GM21447 (cell line): ENCODE measurements at regions not wholly inside any gene's neighbourhood (a gene's known extent, or its start where the extent isn't known, plus 50 kb on each side); places are given as distances from the start of the nearest gene placed in this dataset.
"Not testable (repeated sequence)": the region's sequence is repeated elsewhere in the genome, so short reads cannot be mapped to it uniquely, and the experiment has no call there.

ENCODE experiments used
- ATAC-seq: cut with Tn5 transposase; IDR thresholded peaks from one replicate; pipeline ENCODE4 v1.9.1; 2021; ENCODE audit not compliant: unreplicated experiment

DNA sequence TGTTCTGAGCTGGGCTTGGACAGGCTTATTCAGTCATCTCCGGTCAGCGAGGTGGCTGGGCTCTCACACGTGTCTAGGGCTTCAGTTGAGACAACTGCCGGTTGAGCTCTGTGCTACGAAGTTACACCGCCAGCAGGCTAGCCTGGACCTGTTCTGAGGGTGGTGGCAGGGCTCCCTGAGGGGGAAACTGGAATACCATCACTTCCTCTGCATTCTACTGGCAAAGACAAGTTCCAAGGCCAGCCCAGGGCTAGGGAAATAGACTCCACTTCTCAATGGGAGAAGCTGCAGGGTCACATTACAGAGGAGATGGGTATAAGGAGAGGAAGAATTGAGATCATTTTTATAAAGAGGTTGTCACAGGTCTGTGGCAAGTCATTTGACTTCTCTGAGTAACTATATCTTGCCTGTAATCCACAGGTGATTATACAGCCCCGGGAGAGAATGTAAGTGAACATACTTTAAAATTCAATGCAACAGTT, 106.8 kb upstream of the IL12A start:
- no peak for ATAC-seq

DNA sequence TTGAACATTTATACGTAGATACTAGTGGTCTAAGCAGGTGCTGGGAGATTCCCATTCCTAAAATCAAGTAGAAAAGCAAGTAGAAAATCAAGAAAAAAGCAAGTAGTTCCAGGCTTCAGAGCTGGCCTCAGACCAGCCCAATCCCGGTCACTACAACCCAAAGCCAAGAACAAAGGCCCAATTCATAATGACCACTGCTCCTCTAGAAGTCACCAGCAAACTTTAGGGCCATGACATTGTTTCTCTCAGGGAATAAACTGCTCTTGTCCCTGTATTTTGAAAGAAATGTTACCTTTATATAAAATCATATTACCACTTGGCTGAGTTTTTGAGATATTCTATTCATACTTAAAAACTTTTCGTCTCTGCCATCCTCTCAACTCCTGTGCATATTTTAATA, 106.3 kb upstream of the IL12A start:
- no peak for ATAC-seq

DNA sequence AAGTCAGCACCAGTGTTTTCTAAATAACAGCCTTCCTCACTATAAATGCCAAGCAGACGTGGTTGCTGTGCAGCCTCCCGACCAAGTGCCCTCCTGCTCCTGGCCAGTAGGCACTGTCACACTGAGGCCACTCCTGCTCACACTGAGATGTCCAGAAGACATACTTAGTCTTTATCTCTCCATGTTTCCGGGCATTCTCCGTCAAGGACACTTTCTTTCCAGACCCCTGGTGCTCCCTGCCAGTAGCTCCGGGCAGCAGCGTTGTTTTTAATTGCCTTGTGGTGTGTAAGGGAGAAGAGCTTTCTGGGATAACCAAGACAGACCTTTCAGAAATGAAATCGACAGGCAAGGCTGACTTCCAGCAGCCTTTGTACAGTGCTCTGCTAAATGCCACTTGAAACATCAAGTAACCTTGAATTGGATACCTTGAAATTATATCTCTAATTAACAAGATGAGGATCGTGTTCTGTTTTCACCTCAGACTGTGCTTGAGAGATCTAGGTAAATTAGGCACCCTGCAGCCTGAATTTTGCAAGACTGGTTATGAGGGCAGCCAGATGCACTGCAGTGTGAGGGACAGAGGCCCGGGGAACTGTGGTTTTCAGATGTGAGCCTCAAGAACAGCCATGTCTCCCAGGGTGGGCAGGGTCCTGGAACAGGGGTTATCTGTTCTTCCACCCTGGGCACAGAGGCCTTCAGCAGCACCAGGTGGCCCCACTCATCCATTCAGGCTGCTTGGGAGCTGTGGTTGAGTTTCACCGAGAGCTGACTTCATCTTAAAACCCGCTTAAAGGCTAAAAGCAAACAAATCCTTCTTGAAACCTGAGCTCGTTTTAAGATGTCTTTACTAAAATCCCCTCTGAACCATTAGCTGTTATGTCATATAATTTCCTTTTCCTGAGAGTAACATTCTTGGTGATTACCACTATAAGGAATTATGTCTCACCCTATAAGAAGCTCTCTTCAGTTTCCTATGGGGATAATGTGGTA, 105.5 kb upstream of the IL12A start:
- no peak for ATAC-seq

DNA sequence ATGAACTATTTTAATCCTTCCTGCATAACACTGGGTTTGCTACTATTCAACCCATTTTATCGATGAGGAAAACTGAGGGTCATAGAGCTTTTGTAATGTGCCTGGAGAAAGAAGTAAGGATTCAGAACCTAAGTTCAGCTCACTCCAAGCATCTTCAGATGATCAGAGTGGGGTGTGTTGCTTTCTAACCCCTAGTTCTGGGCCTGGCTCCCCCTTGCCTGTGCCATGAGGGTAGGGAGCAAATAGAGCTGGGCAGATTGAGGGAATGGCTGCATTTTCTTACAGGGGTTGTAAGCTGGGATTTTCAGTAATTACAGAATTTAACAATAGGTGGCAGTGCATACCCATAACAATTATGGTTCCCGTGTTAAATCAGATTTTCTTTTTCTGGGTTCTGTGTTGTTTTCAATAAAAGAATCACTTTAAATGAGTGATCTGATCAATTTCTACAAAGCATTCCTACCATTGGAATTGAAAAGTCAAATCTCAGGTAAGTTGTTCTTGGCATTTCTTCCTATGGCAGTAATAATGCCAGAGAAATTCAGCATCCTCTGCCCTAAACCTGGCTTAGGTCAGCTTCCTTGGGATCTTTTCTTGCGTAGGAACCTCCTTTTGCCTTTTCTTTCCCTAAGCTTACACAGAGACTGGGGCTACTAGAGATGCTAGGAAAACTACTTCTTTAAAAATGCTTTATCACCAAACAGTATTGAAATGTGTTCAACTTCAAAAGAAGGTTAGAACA, 103.8 kb upstream of the IL12A start:
- peak; percentile 62 for ATAC-seq

DNA sequence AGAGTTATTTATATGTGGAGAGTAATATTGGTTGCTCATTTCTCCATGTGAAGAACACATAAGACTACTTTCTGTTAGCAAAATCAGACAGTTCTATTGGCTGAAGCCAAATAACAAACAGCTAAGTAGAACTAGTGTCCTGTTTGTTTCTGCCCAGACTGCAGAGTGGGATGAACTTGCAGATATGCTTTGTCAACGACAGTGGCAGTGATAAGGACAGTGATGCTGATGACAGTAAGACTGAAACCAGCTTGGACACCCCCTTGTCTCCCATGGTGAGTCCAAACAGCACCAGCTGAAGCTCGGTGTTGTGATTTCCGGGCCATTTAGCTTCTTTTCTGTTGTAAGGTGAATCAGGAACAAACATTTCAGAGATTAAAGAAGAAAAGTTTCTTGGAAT, 102.6 kb upstream of the IL12A start:
- peak; percentile 52 for ATAC-seq

DNA sequence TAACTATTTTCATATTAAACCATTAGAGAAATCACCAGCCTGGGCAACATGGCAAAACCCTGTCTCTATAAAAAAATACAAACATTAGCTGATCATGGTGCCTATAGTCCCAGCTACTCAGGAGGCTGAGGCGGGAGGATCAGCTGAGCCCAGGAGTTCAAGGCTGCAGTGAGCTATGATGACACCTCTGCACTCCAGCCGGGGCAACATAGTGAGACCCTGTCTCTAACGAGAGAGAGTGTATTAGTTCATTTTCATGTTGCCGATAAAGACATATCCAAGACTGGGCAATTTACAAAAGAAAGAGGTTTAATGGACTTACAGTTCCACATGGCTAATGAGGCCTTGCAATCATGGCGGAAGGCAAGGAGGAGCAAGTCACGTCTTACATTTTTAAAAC, 102.1 kb upstream of the IL12A start:
- ATAC-seq, result not testable (repeated sequence)

DNA sequence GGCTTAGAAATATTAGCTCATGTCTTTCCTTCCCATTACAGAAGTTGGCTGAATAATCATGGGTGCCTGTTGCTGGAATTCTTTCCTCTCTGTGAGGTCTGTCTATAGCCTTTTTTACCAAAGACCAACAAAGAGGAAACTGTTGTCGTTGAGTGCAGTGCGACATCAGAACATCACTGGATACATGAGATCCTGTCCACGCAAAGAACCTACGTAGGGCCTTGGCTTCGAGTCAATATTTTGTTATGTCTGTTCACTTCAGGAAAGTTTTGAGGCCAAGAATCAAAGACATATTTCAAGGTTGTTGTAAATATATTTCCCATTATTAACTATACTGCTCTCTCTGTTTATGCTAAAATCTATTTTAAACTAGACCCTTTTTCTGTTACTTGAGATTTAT, 101.5 kb upstream of the IL12A start:
- ATAC-seq, result no peak

DNA sequence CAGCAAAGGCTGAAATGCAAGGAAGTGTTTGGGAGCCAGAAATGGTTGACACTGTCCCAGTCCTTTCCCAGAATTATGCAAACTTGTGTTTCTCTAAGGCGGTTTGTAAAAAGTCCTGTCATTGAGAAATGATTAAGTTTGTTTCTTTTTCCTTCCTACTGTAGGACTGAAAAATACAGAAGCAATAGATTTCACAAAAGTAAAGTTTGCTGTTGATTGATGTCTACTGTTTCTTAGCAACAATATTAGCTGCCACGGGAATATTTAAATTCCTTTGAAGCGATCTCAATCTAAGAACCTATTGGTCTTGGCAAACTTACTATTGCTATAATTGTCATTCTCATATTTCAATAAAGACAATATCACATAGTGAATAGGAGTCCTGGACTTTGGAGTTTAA, 100.7 kb upstream of the IL12A start:
- ATAC-seq, result no peak

DNA sequence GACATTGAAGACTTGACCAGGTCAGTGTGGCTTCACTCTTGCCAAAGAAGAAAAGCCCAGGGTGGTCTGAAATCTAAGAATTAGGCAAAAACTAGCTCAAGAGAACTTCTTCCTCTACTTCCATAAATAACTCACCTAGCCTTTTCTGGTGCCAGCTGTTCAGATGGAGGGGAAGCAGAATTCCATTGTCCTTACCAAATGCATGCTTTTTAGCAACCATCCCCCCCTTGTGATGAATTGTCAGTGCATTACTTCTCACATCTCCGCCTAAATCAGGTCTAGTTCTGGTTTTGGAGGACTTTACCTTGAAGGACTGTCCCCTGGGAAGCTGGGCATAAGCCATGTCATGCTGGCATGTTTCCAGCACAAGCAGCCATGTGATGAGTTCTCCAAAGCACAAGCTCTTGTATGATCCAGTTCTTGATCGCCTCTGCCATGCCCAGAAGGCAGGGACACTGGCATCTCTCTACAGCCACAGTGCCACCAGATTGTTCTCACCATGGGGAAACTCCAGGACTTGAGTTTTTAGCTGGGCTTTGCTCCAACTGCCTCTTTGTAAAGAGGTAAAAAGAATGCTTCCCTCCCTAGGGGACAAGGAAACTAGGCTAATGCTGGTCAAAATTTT, 96.4 kb upstream of the IL12A start:
- ATAC-seq, result no peak

DNA sequence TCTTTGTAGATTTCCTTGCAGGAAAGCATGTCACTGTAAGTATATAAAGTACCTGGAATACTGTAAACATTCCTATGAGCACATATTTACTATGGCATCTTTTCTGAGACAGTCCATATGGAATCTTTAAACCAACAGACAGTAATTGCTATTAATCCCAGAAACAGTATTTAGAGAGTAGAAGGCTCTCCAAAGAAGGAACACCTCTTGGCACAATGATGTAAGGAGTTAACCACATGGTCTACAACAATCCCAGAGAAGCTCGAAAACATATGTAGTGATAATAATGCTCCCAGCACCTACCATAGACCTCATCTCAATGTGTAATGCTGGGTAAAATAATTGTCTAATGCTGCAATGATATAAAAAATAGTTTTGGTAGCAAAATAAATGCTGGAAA, 95.8 kb upstream of the IL12A start:
- ATAC-seq, result no peak

DNA sequence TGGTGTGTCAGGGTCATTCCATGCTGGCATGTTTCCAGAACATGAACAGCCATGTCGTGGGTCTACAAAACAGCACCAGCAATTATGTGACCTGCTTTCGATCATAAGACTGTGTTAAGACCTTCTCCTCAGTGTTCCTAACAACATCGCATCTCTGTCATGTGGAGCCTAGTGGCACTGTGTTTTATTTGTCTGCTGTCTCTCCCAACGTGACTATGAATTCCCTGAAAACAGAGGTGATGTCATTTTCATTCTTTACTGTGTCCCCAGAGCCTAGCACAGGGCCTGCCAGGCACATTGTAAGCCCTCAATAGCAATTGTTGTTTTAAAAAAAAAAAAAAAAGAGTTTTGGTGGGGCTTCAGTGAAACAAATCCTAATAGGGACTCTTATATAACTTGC, 94.2 kb upstream of the IL12A start:
- ATAC-seq, result no peak

DNA sequence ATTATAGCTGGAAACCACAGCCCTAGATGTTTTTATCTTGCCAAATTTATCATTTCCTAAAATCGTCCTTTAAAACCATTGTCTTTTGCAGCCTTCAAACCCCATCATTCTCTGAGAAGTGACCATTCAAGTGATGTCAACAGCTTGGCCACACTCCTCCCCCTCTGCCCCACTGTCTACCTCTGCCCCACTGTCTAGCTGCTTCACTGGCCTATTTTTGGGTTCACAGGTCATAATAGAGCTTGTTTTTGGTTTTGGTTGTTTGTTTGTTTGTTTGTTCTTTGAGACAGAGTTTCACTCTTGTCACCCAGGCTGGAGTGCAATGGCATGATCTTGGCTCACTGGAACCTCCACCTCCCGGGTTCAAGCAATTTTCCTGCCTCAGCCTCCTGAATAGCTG, 93.2 kb upstream of the IL12A start:
- ATAC-seq, result no peak

DNA sequence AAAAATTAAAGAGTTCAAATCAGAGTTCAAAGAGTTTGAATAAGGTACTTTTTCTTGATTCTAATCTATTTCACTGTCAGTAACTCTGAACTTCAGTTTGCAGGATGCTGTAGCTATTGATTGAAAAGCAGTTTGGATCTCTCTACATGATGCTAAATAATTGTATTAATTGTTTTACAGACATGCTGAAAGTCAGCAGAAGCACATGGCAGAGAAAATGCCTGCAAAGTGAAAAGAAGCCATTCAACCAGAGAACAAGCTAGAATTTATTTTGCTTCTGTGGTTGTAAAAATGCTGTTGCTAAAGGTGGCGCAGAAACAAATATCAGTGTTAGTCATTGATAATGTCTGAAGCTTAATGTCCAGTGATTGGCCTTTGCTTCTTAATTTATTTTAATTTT, 92.1 kb upstream of the IL12A start:
- ATAC-seq, result no peak

DNA sequence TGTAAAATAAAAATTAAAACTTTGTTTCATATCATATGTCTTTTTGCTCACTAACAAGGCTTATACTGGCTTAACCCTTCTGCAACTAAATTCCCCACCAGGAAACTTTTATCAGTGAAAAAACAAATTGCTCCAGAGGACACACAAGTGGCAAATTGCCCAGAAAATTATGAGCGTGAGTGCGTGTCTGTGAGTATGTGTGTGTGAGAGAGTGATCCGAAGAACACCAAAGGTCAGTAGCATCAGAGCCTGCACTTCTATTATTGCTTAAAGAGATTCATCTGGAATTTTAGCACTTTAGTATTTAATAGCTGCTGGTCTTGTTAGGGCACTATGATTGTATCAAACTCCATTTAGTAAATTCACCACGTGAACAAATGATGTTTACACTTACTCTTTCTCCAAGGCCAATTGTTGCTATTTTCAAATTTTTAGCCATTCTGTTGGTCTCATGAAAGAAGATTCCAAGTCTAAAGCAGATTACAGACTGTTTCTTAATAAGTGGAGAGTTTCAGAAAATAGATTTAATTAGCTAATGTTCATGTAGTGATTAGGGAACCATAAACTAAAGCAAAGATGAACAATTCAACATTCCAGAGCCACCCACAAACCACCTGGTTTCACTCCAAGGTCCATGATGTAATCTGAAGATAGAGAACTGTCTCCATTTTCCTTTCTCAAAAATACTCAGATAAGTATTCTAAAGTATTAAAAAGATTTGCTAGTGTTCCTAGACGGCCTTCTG, 91.1 kb upstream of the IL12A start:
- ATAC-seq, result no peak

DNA sequence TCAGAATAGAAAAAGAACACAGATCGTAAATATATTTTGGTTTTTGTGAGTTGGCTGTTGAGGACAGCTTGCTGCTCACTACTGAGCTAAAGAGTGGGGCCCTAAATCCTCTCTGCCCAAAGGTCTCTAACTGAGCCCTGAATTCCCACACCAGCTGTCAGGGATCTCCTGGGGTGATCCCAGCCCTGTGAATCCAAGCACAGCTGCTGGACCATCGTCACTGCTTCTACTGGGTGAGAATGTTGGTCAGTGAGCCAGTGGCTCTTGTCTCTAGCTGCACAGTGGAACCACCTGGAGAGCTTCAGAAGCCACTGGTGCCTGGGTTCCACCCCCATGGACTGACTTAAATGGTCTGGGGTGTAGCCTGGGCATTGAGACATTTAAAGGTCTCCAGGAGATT, 90.5 kb upstream of the IL12A start:
- no peak for ATAC-seq

DNA sequence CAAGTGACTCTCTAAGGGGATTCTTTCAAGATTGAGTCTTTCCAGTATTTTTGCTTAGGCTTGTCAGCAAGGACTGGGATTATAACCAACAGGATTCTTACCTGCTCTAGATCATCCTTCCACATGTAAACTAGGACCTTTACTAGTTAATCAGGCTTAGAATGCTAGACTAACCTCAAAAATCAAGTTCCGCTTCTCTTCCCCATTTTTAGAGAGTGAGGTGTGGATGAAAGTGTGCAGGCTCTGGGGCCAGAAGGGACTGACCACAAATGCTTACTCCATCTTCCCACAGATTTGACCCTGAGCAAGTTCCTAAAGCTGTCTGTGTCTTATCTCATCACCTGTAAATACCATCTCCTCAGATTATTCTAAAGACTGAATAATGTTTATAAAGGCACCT, 89.5 kb upstream of the IL12A start:
- ATAC-seq, result no peak

DNA sequence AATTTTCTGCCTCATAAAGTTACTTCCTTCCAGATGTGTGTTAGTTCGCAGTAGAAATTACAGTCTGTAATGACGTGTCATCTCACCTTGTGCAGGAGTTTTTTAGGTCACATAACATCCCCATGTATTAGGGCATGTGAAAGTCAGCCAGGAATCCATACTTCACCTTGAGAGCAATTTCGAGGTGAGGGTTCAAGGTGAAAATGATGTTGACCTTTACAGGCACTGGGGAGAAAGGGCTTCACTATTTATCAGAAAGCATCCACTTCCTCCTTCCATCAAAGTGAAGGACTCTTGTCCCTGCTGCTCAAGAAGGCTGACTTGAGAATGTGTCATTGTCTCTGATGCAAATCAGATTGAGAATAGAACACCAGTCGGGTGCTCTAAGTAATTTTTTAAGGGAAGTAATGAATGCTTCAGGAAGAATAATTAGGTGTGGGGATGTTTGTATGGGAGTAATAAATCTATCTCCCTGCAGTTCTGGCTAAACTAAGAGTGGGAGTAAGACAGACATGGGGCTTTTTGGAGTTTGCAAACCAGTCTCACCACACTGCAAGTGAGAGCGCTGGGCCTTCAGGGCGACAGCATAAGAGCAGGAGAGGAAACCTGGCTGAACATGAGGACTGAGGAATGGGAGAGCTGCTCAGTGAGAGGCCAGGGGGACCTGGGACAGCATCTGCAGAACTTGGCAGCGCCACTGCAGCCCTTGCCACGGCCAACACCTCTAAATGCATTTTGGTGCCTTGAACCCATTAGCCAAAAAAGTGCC, 85.9 kb upstream of the IL12A start:
- ATAC-seq, result peak; percentile 60

DNA sequence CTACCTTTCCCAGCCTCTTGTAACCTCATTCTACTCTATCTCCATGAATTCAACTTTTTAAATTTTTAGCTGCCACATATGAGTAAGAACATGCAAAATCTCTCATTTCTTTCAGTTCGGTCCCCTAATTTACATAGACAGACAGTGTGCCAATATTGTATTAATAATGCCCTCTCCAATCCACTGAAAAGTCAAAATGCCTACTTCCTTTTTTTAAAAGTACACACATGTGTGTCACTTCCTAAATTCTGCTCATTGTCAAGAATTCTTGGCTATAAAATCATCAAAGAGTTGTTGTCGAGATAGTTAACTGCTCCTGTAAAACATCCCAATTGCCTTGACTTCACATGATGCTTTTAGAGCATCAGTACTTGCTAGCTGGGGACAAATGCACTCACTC, 84.2 kb upstream of the IL12A start:
- peak; percentile 35 for ATAC-seq

DNA sequence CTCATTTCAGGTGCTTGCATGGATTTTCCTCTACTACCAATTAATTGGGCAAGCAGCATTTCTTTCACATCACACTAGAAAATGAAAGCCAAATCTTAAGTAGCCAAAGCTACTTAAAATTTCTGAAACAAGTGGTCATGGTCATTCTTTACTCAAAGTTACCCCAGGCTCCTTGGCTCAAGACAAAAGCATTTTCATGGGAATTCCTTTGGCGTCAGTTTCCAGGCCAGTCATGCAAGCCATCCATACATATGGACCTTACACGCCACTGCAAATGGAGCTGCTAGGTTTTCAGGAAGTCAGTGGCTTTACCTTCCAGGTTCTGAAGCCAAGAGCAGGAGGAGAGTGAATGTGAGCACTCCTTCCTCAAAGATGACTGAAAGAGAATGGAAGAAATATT, 83.7 kb upstream of the IL12A start:
- no peak for ATAC-seq

DNA sequence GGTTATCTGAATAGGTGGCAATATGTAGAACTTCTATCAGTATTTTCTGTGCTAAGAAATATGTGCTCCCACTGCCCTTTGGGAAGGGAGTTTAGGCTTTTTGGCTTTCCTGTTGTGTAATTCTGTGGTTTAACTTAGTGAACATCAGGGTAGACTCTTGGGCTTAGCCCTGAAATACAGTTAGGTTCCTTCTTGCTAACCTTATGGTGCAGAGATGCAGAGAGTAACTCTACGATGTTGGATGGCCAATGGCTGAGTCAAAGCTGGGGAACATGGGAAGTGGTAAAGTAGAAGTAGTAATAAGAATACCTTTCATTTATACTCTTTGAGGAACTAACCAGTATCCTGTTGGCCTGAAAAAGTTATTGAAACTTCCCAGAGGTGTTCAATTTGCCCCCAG, 80.8 kb upstream of the IL12A start:
- no peak for ATAC-seq
